Neural crest cell (in vitro differentiated cells): ENCODE measurements at regions not wholly inside any gene's neighbourhood (a gene's known extent, or its start where the extent isn't known, plus 50 kb on each side); places are given as distances from the start of the nearest gene placed in this dataset.
A peak's percentile ranks its signal among the peaks of the same experiment; 100 is the strongest.
"Not testable (repeated sequence)": the region's sequence is repeated elsewhere in the genome, so short reads cannot be mapped to it uniquely, and the experiment has no call there.

ENCODE experiments used
- DNase-seq: peaks from one replicate; pipeline ENCODE4 v3.0.0; 2021; ENCODE audit warnings: low read depth, mixed read lengths, low spot score
- H3K27ac Mint-ChIP-seq: one replicate; pipeline ENCODE4 v1.8.0; 2021; ENCODE audit warnings: mild to moderate bottlenecking, mixed read lengths; ENCODE audit not compliant: unreplicated experiment
- H3K27me3 Mint-ChIP-seq: 2 replicates; pipeline ENCODE4 v1.8.0; 2021; ENCODE audit warnings: low read depth, mild to moderate bottlenecking, mixed read lengths
- H3K36me3 Mint-ChIP-seq: 2 replicates; pipeline ENCODE4 v1.8.0; 2021; ENCODE audit warnings: low read depth, mild to moderate bottlenecking, mixed read lengths
- H3K4me1 Mint-ChIP-seq: 2 replicates; pipeline ENCODE4 v1.8.0; 2021; ENCODE audit warnings: mixed read lengths
- H3K4me3 Mint-ChIP-seq: one replicate; pipeline ENCODE4 v1.8.0; 2021; ENCODE audit warnings: mild to moderate bottlenecking, mixed read lengths
- H3K9me3 Mint-ChIP-seq: 2 replicates; pipeline ENCODE4 v1.8.0; 2021; ENCODE audit warnings: mixed read lengths
- CTCF ChIP-seq: fragments of 200-600 bp; sonication (generic); conservative IDR thresholded peaks from 2 replicates; pipeline ENCODE4 v1.5.0; 2021; ENCODE audit warnings: antibody characterized with exemption, mild to moderate bottlenecking

- no peak overlapping the region for H3K4me3 Mint-ChIP-seq
- H3K9me3 Mint-ChIP-seq, result no peaks in the 10 kb centered on the region
- DNase-seq, result no peak
- no peaks in the 10 kb centered on the region for H3K4me1 Mint-ChIP-seq
- TF ChIP-seq CTCF, result no peak
- H3K27me3 Mint-ChIP-seq, result no peaks in the 10 kb centered on the region
- H3K36me3 Mint-ChIP-seq, result no peaks in the 10 kb centered on the region
- no peak overlapping the region for H3K27ac Mint-ChIP-seq
Measured at GRCh38 chr7:66474441-66474840, 154.2 kb upstream of the KCTD7 start.

DNA sequence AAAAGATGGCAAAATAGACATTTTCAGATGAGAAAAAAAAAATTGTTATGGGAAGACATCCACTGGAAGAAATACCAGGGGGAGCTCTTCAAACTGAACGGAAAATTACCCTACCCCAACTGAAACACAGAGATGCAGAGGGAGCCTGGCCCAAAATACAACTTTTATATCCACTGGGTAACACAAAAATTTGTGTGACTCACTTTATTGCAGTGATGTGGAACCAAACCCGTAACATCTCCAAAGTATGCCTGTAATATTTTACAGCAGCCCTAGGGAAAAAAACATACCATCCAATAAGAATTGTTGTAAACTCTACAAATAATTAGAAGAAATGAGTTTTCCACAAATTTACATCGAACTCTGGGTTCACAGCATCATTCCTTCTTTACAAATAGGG, 152.6 kb upstream of the KCTD7 start:
- not testable (repeated sequence) for H3K4me1 Mint-ChIP-seq, H3K9me3 Mint-ChIP-seq, H3K27me3 Mint-ChIP-seq, H3K36me3 Mint-ChIP-seq, DNase-seq, H3K4me3 Mint-ChIP-seq, H3K27ac Mint-ChIP-seq

- H3K4me3 Mint-ChIP-seq, H3K27me3 Mint-ChIP-seq, H3K4me1 Mint-ChIP-seq, H3K27ac Mint-ChIP-seq, H3K9me3 Mint-ChIP-seq, DNase-seq, H3K36me3 Mint-ChIP-seq: not testable (repeated sequence)
Measured at GRCh38 chr7:66477822-66478397, 150.8 kb upstream of the KCTD7 start.

- H3K27me3 Mint-ChIP-seq, H3K9me3 Mint-ChIP-seq, H3K36me3 Mint-ChIP-seq, H3K4me3 Mint-ChIP-seq, H3K27ac Mint-ChIP-seq, H3K4me1 Mint-ChIP-seq, DNase-seq: not testable (repeated sequence)
Measured at GRCh38 chr7:66481229-66481628, 147.5 kb upstream of the KCTD7 start.

DNA sequence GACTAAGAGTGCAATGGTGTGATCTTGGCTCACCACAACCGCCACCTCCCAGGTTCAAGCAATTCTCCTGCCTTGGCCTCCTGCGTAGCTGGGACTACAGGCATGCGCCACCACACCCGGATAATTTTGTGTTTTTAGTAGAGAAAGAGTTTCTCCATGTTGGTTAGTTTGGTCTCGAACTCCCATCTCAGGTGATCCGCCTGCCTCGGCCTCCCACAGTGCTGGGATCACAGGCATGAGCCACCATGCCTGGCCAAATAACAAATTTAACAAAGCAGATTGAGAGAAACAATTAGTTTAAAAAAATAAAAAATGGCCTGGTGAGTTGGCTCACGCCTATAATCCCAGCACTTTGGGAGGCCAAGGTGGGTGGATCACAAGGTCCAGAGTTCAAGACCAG, 139.6 kb upstream of the KCTD7 start:
- not testable (repeated sequence) for DNase-seq, H3K9me3 Mint-ChIP-seq, H3K4me3 Mint-ChIP-seq, H3K27ac Mint-ChIP-seq, H3K36me3 Mint-ChIP-seq, H3K27me3 Mint-ChIP-seq
- peaks cover 22% of the 10 kb centered on the region for H3K4me1 Mint-ChIP-seq

DNA sequence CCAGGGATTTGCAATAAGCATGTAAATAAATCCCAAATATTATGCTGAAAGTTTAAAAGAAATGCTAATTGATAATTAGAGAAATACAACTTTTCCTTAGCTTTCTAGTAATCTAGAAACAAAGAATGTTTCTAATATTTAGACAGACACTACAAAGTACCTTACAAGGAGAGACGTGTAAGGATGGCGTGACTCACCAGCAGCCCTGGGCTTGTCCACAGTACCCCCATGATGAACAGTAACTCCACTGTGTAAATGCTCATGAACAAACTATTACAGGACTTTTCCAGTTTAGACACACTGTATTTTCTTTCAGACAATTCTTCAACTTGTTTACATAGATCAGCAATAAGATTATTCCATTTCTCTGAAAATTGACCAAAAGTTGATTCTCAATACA, 138.9 kb upstream of the KCTD7 start:
- not testable (repeated sequence) for H3K36me3 Mint-ChIP-seq, H3K27me3 Mint-ChIP-seq, H3K9me3 Mint-ChIP-seq, DNase-seq
- H3K4me1 Mint-ChIP-seq, result peaks cover 22% of the 10 kb centered on the region
- H3K27ac Mint-ChIP-seq, result peak overlapping the region; percentile 29
- peak overlapping the region; percentile 79 for H3K4me3 Mint-ChIP-seq

DNA sequence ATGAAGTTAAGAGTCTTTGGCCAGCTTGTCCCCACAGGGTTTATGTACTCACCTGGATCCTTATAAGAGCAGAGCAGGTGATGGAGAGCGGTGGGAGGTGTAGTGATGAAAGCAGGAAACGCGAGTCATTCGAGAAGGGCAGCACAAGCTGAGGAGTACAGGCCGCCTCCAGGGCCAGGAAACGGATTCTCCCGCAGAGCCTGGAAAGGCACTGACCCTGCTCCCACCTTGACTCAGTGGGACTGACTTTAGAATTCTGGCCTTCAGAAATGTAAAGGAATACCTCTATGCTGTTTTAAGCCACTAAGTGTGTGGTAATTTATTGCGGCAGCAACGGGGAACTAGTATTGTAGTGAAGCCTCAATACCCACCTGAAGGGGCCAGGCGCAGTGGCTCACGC, 137.7 kb upstream of the KCTD7 start:
- not testable (repeated sequence) for H3K27ac Mint-ChIP-seq, H3K27me3 Mint-ChIP-seq, H3K36me3 Mint-ChIP-seq, DNase-seq, H3K9me3 Mint-ChIP-seq, H3K4me3 Mint-ChIP-seq
- H3K4me1 Mint-ChIP-seq, result peaks cover 28% of the 10 kb centered on the region

GRCh38 chr7:66492405-66492804, 136.3 kb upstream of the KCTD7 start:
- Mint-ChIP-seq H3K27ac (peak overlapping the region; percentile 75), H3K4me3 (peak overlapping the region; percentile 94), H3K4me1 (peaks cover 28% of the 10 kb centered on the region)
- H3K9me3 Mint-ChIP-seq, DNase-seq, H3K27me3 Mint-ChIP-seq, H3K36me3 Mint-ChIP-seq: not testable (repeated sequence)

GRCh38 chr7:66493235-66494205, 135.2 kb upstream of the KCTD7 start:
- Mint-ChIP-seq H3K4me1 (peaks cover 28% of the 10 kb centered on the region), H3K27me3 (no peaks in the 10 kb centered on the region), H3K27ac (peak overlapping the region; percentile 100), H3K9me3 (no peaks in the 10 kb centered on the region), H3K36me3 (no peaks in the 10 kb centered on the region), H3K4me3 (peak overlapping the region; percentile 94)
- TF ChIP-seq CTCF, result peak; percentile 31
- peak; percentile 98 for DNase-seq
